ENCODE measurements at regions not wholly inside any gene's neighbourhood (a gene's known extent, or its start where the extent isn't known, plus 50 kb on each side); places are given as distances from the start of the nearest gene placed in this dataset.

GRCh38 chr2:180751306-180751920 lies 229.0 kb upstream of the UBE2E3 start:
- POLR2A ChIA-PET, result no interaction called here
- no peak for ATAC-seq
- no peaks in the 10 kb centered on the region for H3K4me1 ChIP-seq (ENCODE audit: control insufficient read depth in 2 of 2, insufficient read depth in 2 of 2, low read length in 2 of 2)
- intact Hi-C loops (cut with micrococcal nuclease), result no loop called here
- Mint-ChIP-seq H3K27ac (no peak overlapping the region), H3K4me1 (no peaks in the 10 kb centered on the region), H3K4me3 (no peak overlapping the region), H3K27me3 (peaks cover 0 to 15% (median 11%) of the 10 kb centered on the region in 5 donors), H3K36me3 (no peaks in the 10 kb centered on the region), H3K9me3 (peaks cover 0 to 1% (median 0%) of the 10 kb centered on the region in 11 donors)
- no peak overlapping the region for H3K4me3 ChIP-seq (ENCODE audit: low read length)
- H3K9me3 ChIP-seq (ENCODE audit: control insufficient read depth in 2 of 3, low read length in 3 of 3), result no peaks in the 10 kb centered on the region
- CTCF ChIA-PET, result no interaction called here
- H3K27ac ChIP-seq (ENCODE audit: low read depth, low read length), result no peak overlapping the region
- no peaks in the 10 kb centered on the region for H3K27me3 ChIP-seq (ENCODE audit: control insufficient read depth in 2 of 2, insufficient read depth in 2 of 2, low read length in 2 of 2)
- no peak for DNase-seq
- no peaks in the 10 kb centered on the region for H3K36me3 ChIP-seq (ENCODE audit: control insufficient read depth in 2 of 3, insufficient read depth in 3 of 3, low read length in 3 of 3)

- POLR2A ChIA-PET, result no interaction called here
- peaks cover 0 to 1% (median 0%) of the 10 kb centered on the region in 11 donors for H3K9me3 Mint-ChIP-seq
- no peak for ATAC-seq
Observed at GRCh38 chr2:180747728-180748127, 232.7 kb upstream of the UBE2E3 start.

GRCh38 chr2:180743401-180743800 lies 237.0 kb upstream of the UBE2E3 start:
- Histone ChIP-seq H3K27ac (ENCODE audit: low read depth, low read length) (no peak overlapping the region), H3K4me1 (ENCODE audit: control insufficient read depth in 2 of 2, insufficient read depth in 2 of 2, low read length in 2 of 2) (no peaks in the 10 kb centered on the region), H3K36me3 (ENCODE audit: control insufficient read depth in 2 of 3, insufficient read depth in 3 of 3, low read length in 3 of 3) (no peaks in the 10 kb centered on the region), H3K27me3 (ENCODE audit: control insufficient read depth in 2 of 2, insufficient read depth in 2 of 2, low read length in 2 of 2) (no peaks in the 10 kb centered on the region), H3K9me3 (ENCODE audit: control insufficient read depth in 2 of 3, low read length in 3 of 3) (no peaks in the 10 kb centered on the region), H3K4me3 (ENCODE audit: low read length) (no peak overlapping the region)
- DNase-seq, result no peak
- ATAC-seq, result no peak
- intact Hi-C loops (cut with micrococcal nuclease), result no loop called here
- ChIA-PET POLR2A (no interaction called here), CTCF (no interaction called here)
- H3K4me3 Mint-ChIP-seq, result no peak overlapping the region
- H3K36me3 Mint-ChIP-seq, result no peaks in the 10 kb centered on the region
- H3K27me3 Mint-ChIP-seq, result peaks cover 0 to 25% (median 12%) of the 10 kb centered on the region in 5 donors
- peaks cover 0 to 1% (median 0%) of the 10 kb centered on the region in 11 donors for H3K9me3 Mint-ChIP-seq
- H3K4me1 Mint-ChIP-seq, result no peaks in the 10 kb centered on the region
- H3K27ac Mint-ChIP-seq, result no peak overlapping the region

More at GRCh38 chr2:180747728-180748127, 232.7 kb upstream of the UBE2E3 start:
- Histone ChIP-seq H3K4me1 (ENCODE audit: control insufficient read depth in 2 of 2, insufficient read depth in 2 of 2, low read length in 2 of 2) (no peaks in the 10 kb centered on the region), H3K27me3 (ENCODE audit: control insufficient read depth in 2 of 2, insufficient read depth in 2 of 2, low read length in 2 of 2) (no peaks in the 10 kb centered on the region), H3K9me3 (ENCODE audit: control insufficient read depth in 2 of 3, low read length in 3 of 3) (no peaks in the 10 kb centered on the region), H3K27ac (ENCODE audit: low read depth, low read length) (no peak overlapping the region), H3K36me3 (ENCODE audit: control insufficient read depth in 2 of 3, insufficient read depth in 3 of 3, low read length in 3 of 3) (no peaks in the 10 kb centered on the region), H3K4me3 (ENCODE audit: low read length) (no peak overlapping the region)
- Mint-ChIP-seq H3K36me3 (no peaks in the 10 kb centered on the region), H3K4me3 (no peak overlapping the region), H3K27ac (no peak overlapping the region), H3K4me1 (no peaks in the 10 kb centered on the region), H3K27me3 (peaks cover 0 to 17% (median 11%) of the 10 kb centered on the region in 5 donors)
- intact Hi-C loops (cut with micrococcal nuclease), result no loop called here
- CTCF ChIA-PET, result no interaction called here
- DNase-seq, result no peak

- Histone ChIP-seq H3K4me3 (ENCODE audit: low read length) (no peak overlapping the region), H3K27me3 (ENCODE audit: control insufficient read depth in 2 of 2, insufficient read depth in 2 of 2, low read length in 2 of 2) (no peaks in the 10 kb centered on the region), H3K9me3 (ENCODE audit: control insufficient read depth in 2 of 3, low read length in 3 of 3) (no peaks in the 10 kb centered on the region), H3K27ac (ENCODE audit: low read depth, low read length) (no peak overlapping the region), H3K4me1 (ENCODE audit: control insufficient read depth in 2 of 2, insufficient read depth in 2 of 2, low read length in 2 of 2) (no peaks in the 10 kb centered on the region), H3K36me3 (ENCODE audit: control insufficient read depth in 2 of 3, insufficient read depth in 3 of 3, low read length in 3 of 3) (no peaks in the 10 kb centered on the region)
- H3K4me3 Mint-ChIP-seq, result no peak overlapping the region
- intact Hi-C loops (cut with micrococcal nuclease), result no loop called here
- ATAC-seq (no peak), DNase-seq (no peak)
- H3K27me3 Mint-ChIP-seq, result peaks cover 0 to 25% (median 9%) of the 10 kb centered on the region in 5 donors
- no peaks in the 10 kb centered on the region for H3K4me1 Mint-ChIP-seq
- H3K27ac Mint-ChIP-seq, result no peak overlapping the region
- no peaks in the 10 kb centered on the region for H3K36me3 Mint-ChIP-seq
- ChIA-PET POLR2A (no interaction called here), CTCF (no interaction called here)
- H3K9me3 Mint-ChIP-seq, result peaks cover 0 to 1% (median 0%) of the 10 kb centered on the region in 11 donors
Observed at GRCh38 chr2:180742801-180743200, 237.6 kb upstream of the UBE2E3 start.

- peaks cover 0 to 23% (median 9%) of the 10 kb centered on the region in 5 donors for H3K27me3 Mint-ChIP-seq
- intact Hi-C loops (cut with micrococcal nuclease), result no loop called here
- H3K4me3 Mint-ChIP-seq, result no peak overlapping the region
- Histone ChIP-seq H3K27ac (ENCODE audit: low read depth, low read length) (no peak overlapping the region), H3K9me3 (ENCODE audit: control insufficient read depth in 2 of 3, low read length in 3 of 3) (no peaks in the 10 kb centered on the region), H3K36me3 (ENCODE audit: control insufficient read depth in 2 of 3, insufficient read depth in 3 of 3, low read length in 3 of 3) (no peaks in the 10 kb centered on the region), H3K4me3 (ENCODE audit: low read length) (no peak overlapping the region), H3K27me3 (ENCODE audit: control insufficient read depth in 2 of 2, insufficient read depth in 2 of 2, low read length in 2 of 2) (no peaks in the 10 kb centered on the region), H3K4me1 (ENCODE audit: control insufficient read depth in 2 of 2, insufficient read depth in 2 of 2, low read length in 2 of 2) (no peaks in the 10 kb centered on the region)
- no peak for DNase-seq
- H3K36me3 Mint-ChIP-seq, result no peaks in the 10 kb centered on the region
- no peaks in the 10 kb centered on the region for H3K9me3 Mint-ChIP-seq
- H3K4me1 Mint-ChIP-seq, result no peaks in the 10 kb centered on the region
- ChIA-PET POLR2A (no interaction called here), CTCF (no interaction called here)
- no peak for ATAC-seq
- no peak overlapping the region for H3K27ac Mint-ChIP-seq
Observed at GRCh38 chr2:180739070-180739469, 241.3 kb upstream of the UBE2E3 start.

GRCh38 chr2:180735799-180736198 lies 244.6 kb upstream of the UBE2E3 start:
- ChIA-PET CTCF (no interaction called here), POLR2A (no interaction called here)

GRCh38 chr2:180734382-180734781 lies 246.0 kb upstream of the UBE2E3 start:
- H3K27ac ChIP-seq (ENCODE audit: low read depth, low read length), result no peak overlapping the region
- H3K27me3 ChIP-seq (ENCODE audit: control insufficient read depth in 2 of 2, insufficient read depth in 2 of 2, low read length in 2 of 2), result no peaks in the 10 kb centered on the region
- no peak for ATAC-seq
- no peaks in the 10 kb centered on the region for H3K36me3 ChIP-seq (ENCODE audit: control insufficient read depth in 2 of 3, insufficient read depth in 3 of 3, low read length in 3 of 3)
- intact Hi-C loops (cut with micrococcal nuclease), result no loop called here
- peaks cover 0 to 5% (median 2%) of the 10 kb centered on the region in 5 donors for H3K27me3 Mint-ChIP-seq
- H3K9me3 ChIP-seq (ENCODE audit: control insufficient read depth in 2 of 3, low read length in 3 of 3), result no peaks in the 10 kb centered on the region
- DNase-seq, result no peak
- H3K4me3 ChIP-seq (ENCODE audit: low read length), result no peak overlapping the region
- H3K9me3 Mint-ChIP-seq, result no peaks in the 10 kb centered on the region
- H3K4me1 ChIP-seq (ENCODE audit: control insufficient read depth in 2 of 2, insufficient read depth in 2 of 2, low read length in 2 of 2), result no peaks in the 10 kb centered on the region
- H3K36me3 Mint-ChIP-seq, result no peaks in the 10 kb centered on the region
- H3K4me1 Mint-ChIP-seq, result no peaks in the 10 kb centered on the region
- ChIA-PET CTCF (no interaction called here), POLR2A (no interaction called here)
- no peak overlapping the region for H3K4me3 Mint-ChIP-seq
- no peak overlapping the region for H3K27ac Mint-ChIP-seq

More at GRCh38 chr2:180735799-180736198, 244.6 kb upstream of the UBE2E3 start:
- peaks cover 0 to 8% (median 0%) of the 10 kb centered on the region in 5 donors for H3K27me3 Mint-ChIP-seq
- no peak for ATAC-seq
- no peak for DNase-seq
- Histone ChIP-seq H3K36me3 (ENCODE audit: control insufficient read depth in 2 of 3, insufficient read depth in 3 of 3, low read length in 3 of 3) (no peaks in the 10 kb centered on the region), H3K9me3 (ENCODE audit: control insufficient read depth in 2 of 3, low read length in 3 of 3) (no peaks in the 10 kb centered on the region), H3K27me3 (ENCODE audit: control insufficient read depth in 2 of 2, insufficient read depth in 2 of 2, low read length in 2 of 2) (no peaks in the 10 kb centered on the region), H3K4me1 (ENCODE audit: control insufficient read depth in 2 of 2, insufficient read depth in 2 of 2, low read length in 2 of 2) (no peaks in the 10 kb centered on the region), H3K27ac (ENCODE audit: low read depth, low read length) (no peak overlapping the region), H3K4me3 (ENCODE audit: low read length) (no peak overlapping the region)
- intact Hi-C loops (cut with micrococcal nuclease), result no loop called here
- H3K27ac Mint-ChIP-seq, result no peak overlapping the region
- no peaks in the 10 kb centered on the region for H3K4me1 Mint-ChIP-seq
- no peaks in the 10 kb centered on the region for H3K9me3 Mint-ChIP-seq
- H3K36me3 Mint-ChIP-seq, result no peaks in the 10 kb centered on the region
- H3K4me3 Mint-ChIP-seq, result no peak overlapping the region

All from naive thymus-derived CD4-positive, alpha-beta T cell (primary cell).